Duodenal mucosa (tissue), 2 donors: ENCODE measurements at regions not wholly inside any gene's neighbourhood (a gene's known extent, or its start where the extent isn't known, plus 50 kb on each side); places are given as distances from the start of the nearest gene placed in this dataset.

Source experiments
- H3K27ac ChIP-seq: one replicate; pipeline ENCODE4 v1.7.0; 2013; ENCODE audit warnings: low read depth, low read length
- H3K27me3 ChIP-seq, 2 donors: one replicate each; pipeline ENCODE4 v1.7.0; 2013; ENCODE audit warnings: low read length in 2 of 2, control low read depth in 1 of 2; ENCODE audit not compliant: insufficient read depth in 2 of 2, control insufficient read depth in 1 of 2
- H3K36me3 ChIP-seq, 2 donors: one replicate each; pipeline ENCODE4 v1.7.0; 2013; ENCODE audit warnings: low read length in 2 of 2, control low read depth in 1 of 2; ENCODE audit not compliant: insufficient read depth in 2 of 2, control insufficient read depth in 1 of 2
- H3K4me1 ChIP-seq, 2 donors: one replicate each; pipeline ENCODE4 v1.7.0; 2013; ENCODE audit warnings: low read length in 2 of 2, control low read depth in 1 of 2; ENCODE audit not compliant: insufficient read depth in 2 of 2, control insufficient read depth in 1 of 2
- H3K4me3 ChIP-seq, 2 donors: one replicate each; pipeline ENCODE4 v1.7.0; 2013; ENCODE audit warnings: low read length in 2 of 2, low read depth in 1 of 2
- H3K9ac ChIP-seq, 2 donors: one replicate each; pipeline ENCODE4 v1.7.0; 2013; ENCODE audit warnings: low read length in 2 of 2, low read depth in 1 of 2
- H3K9me3 ChIP-seq, 2 donors: one replicate each; pipeline ENCODE4 v1.7.0; 2013; ENCODE audit warnings: low read length in 2 of 2, control low read depth in 1 of 2; ENCODE audit not compliant: control insufficient read depth in 1 of 2

DNA sequence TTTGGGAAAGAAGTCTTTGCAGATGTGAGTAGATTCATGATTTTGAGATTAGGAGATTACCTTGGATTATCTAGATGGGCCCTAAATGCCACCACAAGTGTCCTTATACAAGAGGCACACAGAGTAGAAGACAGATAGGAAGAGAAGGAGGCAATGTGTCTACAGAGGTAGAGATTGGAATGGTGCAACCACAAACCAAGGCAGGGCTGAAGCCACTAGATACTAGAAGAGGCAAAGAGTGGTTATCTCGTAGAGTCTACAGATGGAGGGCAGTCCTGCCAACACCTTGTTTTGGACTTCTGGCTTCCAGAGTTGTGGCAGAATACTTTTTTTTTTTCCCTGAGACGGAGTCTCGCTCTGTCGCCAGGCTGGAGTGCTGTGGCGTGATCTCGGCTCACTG is 138.3 kb upstream of the AKIRIN2 start:
- no peaks in the 10 kb centered on the region for H3K36me3 ChIP-seq
- H3K4me3 ChIP-seq: no peak overlapping the region
- H3K9me3 ChIP-seq: no peaks in the 10 kb centered on the region
- no peak overlapping the region for H3K9ac ChIP-seq
- H3K27me3 ChIP-seq: no peaks in the 10 kb centered on the region
- no peak overlapping the region for H3K27ac ChIP-seq
- H3K4me1 ChIP-seq: no peaks in the 10 kb centered on the region

- Histone ChIP-seq H3K9me3 (no peaks in the 10 kb centered on the region), H3K27me3 (no peaks in the 10 kb centered on the region), H3K4me1 (no peaks in the 10 kb centered on the region), H3K4me3 (no peak overlapping the region), H3K9ac (no peak overlapping the region), H3K27ac (no peak overlapping the region), H3K36me3 (no peaks in the 10 kb centered on the region)
Observed at GRCh38 chr6:87837876-87838275, 135.8 kb upstream of the AKIRIN2 start.

DNA sequence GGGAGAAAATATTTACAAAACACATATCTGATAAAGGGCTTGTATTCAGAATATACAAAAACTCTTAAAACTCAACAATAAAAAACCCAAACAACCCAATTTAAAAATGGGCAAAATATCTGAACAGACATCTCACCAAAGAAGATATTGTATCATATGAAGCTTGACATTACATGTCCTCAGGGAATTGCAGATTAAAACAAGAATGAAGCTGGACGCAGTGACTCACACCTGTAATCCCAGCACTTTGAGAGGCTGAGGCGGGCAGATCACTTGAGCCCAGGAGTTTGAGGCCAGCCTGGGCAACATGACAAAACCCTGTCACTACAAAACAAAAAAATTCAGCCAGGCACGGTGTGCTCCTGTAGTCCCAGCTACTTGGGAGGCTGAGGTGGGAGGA is 135.4 kb upstream of the AKIRIN2 start:
- H3K4me3 ChIP-seq: no peak overlapping the region
- no peak overlapping the region for H3K27ac ChIP-seq
- no peaks in the 10 kb centered on the region for H3K36me3 ChIP-seq
- no peak overlapping the region for H3K9ac ChIP-seq
- no peaks in the 10 kb centered on the region for H3K27me3 ChIP-seq
- H3K9me3 ChIP-seq: no peaks in the 10 kb centered on the region
- peaks cover 0 to 3% of the 10 kb centered on the region in 2 donors for H3K4me1 ChIP-seq

- H3K36me3 ChIP-seq: no peaks in the 10 kb centered on the region
- H3K4me1 ChIP-seq: peaks cover 0 to 9% of the 10 kb centered on the region in 2 donors
- peak overlapping the region; percentile 0 to 61 for H3K9ac ChIP-seq
- H3K27ac ChIP-seq: no peak overlapping the region
- peak overlapping the region; percentile 64 for H3K4me3 ChIP-seq
- no peaks in the 10 kb centered on the region for H3K9me3 ChIP-seq
- H3K27me3 ChIP-seq: no peaks in the 10 kb centered on the region
Observed at GRCh38 chr6:87832025-87832825, 130.2 kb upstream of the AKIRIN2 start.

DNA sequence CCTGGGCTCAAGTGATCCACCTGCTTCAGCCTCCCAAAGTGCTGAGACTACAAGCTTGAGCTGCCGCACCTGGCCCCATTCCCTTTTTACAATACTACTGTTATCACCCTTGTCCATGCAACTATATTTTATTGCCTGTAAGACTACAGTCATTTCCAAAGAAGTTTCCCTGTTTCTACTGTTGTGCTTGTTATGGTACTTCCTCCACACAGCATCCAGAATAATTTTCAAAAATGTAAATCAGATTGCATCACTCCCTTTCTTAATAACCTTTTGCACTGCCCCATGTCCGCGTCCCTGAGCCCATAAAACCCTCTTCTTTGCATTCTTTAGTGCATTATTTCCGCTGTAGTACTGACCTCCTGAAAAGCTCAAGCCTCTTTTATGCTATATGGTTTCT is 128.9 kb upstream of the AKIRIN2 start:
- Histone ChIP-seq H3K36me3 (no peaks in the 10 kb centered on the region), H3K27ac (no peak overlapping the region), H3K4me3 (no peak overlapping the region), H3K27me3 (no peaks in the 10 kb centered on the region), H3K9ac (no peak overlapping the region), H3K4me1 (peaks cover 4 to 14% of the 10 kb centered on the region in 2 donors), H3K9me3 (no peaks in the 10 kb centered on the region)

- Histone ChIP-seq H3K9ac (no peak overlapping the region), H3K9me3 (no peaks in the 10 kb centered on the region), H3K36me3 (no peaks in the 10 kb centered on the region), H3K27me3 (no peaks in the 10 kb centered on the region), H3K27ac (no peak overlapping the region), H3K4me3 (no peak overlapping the region), H3K4me1 (peaks cover 9 to 17% of the 10 kb centered on the region in 2 donors)
Observed at GRCh38 chr6:87829622-87830121, 127.6 kb upstream of the AKIRIN2 start.

DNA sequence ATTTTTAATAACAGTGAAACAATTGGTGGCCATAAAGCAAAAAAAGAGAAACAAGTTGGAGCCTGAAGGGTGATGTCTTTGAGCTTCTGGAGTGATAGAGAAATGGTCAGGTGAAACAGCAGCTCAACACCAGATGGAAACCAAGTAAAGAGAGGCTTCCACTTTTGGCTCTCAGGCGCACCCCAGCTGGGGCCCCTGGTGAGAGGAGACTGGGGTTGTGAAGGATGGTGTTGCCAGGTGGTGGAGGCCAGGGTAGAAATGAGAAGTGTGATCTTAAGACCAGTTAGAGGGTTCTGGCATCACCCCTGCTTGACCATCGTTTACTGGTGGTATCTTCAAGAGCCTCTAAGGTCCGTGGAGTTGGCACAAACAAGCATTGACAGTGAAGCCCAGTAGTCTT is 126.0 kb upstream of the AKIRIN2 start:
- no peaks in the 10 kb centered on the region for H3K27me3 ChIP-seq
- H3K9ac ChIP-seq: no peak overlapping the region
- peaks cover 9 to 17% of the 10 kb centered on the region in 2 donors for H3K4me1 ChIP-seq
- no peak overlapping the region for H3K4me3 ChIP-seq
- H3K9me3 ChIP-seq: no peaks in the 10 kb centered on the region
- H3K36me3 ChIP-seq: no peaks in the 10 kb centered on the region
- no peak overlapping the region for H3K27ac ChIP-seq

DNA sequence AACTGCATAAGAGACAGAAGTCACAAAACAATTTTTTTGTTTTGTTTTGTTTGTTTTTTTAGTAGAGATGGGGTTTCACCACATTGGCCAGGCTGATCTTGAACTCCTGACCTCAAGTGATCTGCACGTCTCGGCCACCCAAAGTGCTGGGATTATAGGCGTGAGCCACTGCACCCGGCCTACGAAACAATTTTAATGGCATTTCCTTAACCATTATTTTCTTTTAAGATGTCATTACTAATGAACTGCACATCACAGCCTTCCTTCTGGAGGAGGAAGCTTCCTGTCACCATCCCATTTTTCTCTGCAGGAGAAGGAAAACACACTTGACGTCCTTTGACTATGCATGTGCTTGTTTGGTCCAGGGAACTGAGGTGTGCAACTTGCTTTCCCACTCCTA is 125.3 kb upstream of the AKIRIN2 start:
- H3K9me3 ChIP-seq: no peaks in the 10 kb centered on the region
- no peak overlapping the region for H3K4me3 ChIP-seq
- H3K27ac ChIP-seq: no peak overlapping the region
- H3K27me3 ChIP-seq: no peaks in the 10 kb centered on the region
- no peak overlapping the region for H3K9ac ChIP-seq
- no peaks in the 10 kb centered on the region for H3K36me3 ChIP-seq
- H3K4me1 ChIP-seq: peaks cover 9 to 13% of the 10 kb centered on the region in 2 donors

DNA sequence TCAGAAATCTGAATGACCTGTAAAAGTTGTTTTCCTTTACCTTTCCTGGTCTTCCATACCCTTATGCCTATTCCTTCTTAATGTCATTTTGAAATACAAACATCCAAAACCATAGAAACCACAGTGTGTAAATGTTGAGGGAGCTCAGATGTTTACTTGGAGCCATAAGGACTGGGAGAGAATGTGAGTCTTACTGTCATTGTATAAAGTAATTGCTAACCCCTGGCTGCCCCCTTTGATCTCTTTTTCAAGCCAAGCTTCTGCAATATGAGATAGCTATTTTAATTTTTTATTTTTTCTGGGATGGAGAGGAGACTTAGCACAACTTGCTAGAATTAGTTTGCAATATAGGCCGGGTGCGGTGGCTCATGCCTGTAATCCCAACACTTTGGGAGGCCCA is 124.4 kb upstream of the AKIRIN2 start:
- Histone ChIP-seq H3K27ac (no peak overlapping the region), H3K36me3 (no peaks in the 10 kb centered on the region), H3K9ac (no peak overlapping the region)

GRCh38 chr6:87825821-87826221 is 123.8 kb upstream of the AKIRIN2 start:
- Histone ChIP-seq H3K27ac (no peak overlapping the region), H3K27me3 (no peaks in the 10 kb centered on the region), H3K4me3 (no peak overlapping the region), H3K9ac (no peak overlapping the region), H3K9me3 (no peaks in the 10 kb centered on the region), H3K36me3 (no peaks in the 10 kb centered on the region), H3K4me1 (peaks cover 9 to 10% of the 10 kb centered on the region in 2 donors)

More for the DNA sequence above, 124.4 kb upstream of the AKIRIN2 start:
- Histone ChIP-seq H3K27me3 (no peaks in the 10 kb centered on the region), H3K4me3 (no peak overlapping the region), H3K9me3 (no peaks in the 10 kb centered on the region), H3K4me1 (peaks cover 9 to 12% of the 10 kb centered on the region in 2 donors)
